ENCODE measurements at regions not wholly inside any gene's neighbourhood (a gene's known extent, or its start where the extent isn't known, plus 50 kb on each side); places are given as distances from the start of the nearest gene placed in this dataset.

DNA sequence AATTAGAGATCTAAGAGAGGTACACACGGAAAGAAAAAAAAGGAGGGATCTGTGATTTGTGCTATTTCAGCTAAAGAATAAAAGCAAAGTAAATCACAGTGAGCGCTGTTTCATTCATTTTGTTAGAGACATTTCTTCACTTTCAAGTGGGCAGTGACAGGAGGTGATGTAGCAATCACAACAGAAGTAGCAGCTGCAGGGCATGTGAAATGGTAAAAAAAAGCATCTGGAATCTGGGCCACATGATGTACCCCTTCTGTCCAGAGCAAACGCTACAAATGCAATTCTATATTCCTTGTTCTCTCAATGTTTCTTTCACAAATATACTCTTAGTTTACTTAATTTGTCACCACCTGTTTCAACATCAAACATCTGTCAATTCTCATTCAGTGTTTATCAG lies 786.5 kb downstream of the LRRIQ3 start:
- Mint-ChIP-seq H3K4me3 (no peak overlapping the region), H3K9me3 (peaks cover 2 to 12% (median 6%) of the 10 kb centered on the region in 7 donors), H3K4me1 (no peaks in the 10 kb centered on the region), H3K36me3 (no peaks in the 10 kb centered on the region), H3K27ac (no peak overlapping the region), H3K27me3 (ENCODE audit: low read depth in 3 of 3) (no peaks in the 10 kb centered on the region)
- DNase-seq: no peak
- Histone ChIP-seq H3K4me2 (replicated peaks; ENCODE audit: extremely low read depth, low read length, poor library complexity, severe bottlenecking) (no peak overlapping the region), H4K20me1 (ENCODE audit: insufficient read depth, low read length) (no peaks in the 10 kb centered on the region), H3K9me3 (replicated peaks in 1 of 2; ENCODE audit: control insufficient read depth in 1 of 2, insufficient read depth in 1 of 2, low read length in 2 of 2) (peaks cover 3 to 5% of the 10 kb centered on the region in 2 donors), H3K27ac (ENCODE audit: low read depth in 1 of 2, low read length in 2 of 2) (no peak overlapping the region), H3K4me3 (replicated peaks in 1 of 3; ENCODE audit: low read depth in 2 of 3, low read length in 3 of 3) (no peak overlapping the region), H3K4me1 (ENCODE audit: control insufficient read depth in 1 of 2, insufficient read depth in 2 of 2, low read length in 2 of 2) (no peaks in the 10 kb centered on the region), H3K36me3 (replicated peaks in 1 of 2; ENCODE audit: control insufficient read depth in 1 of 2, insufficient read depth in 2 of 2, low read length in 2 of 2) (no peaks in the 10 kb centered on the region), H3K9ac (ENCODE audit: insufficient read depth, low read length, poor library complexity, severe bottlenecking) (no peak overlapping the region), H3K79me2 (ENCODE audit: insufficient read depth, low read length) (no peaks in the 10 kb centered on the region), H2AFZ (ENCODE audit: insufficient read depth, low read depth, low read length, poor library complexity, severe bottlenecking) (no peak overlapping the region), H3K27me3 (ENCODE audit: control insufficient read depth in 2 of 2, insufficient read depth in 2 of 2, low read length in 2 of 2) (no peaks in the 10 kb centered on the region)
- WGBS (ENCODE audit: insufficient coverage): 75% methylated on average over 2 of the region's 3 CpGs
- TF ChIP-seq, protein P1, sequence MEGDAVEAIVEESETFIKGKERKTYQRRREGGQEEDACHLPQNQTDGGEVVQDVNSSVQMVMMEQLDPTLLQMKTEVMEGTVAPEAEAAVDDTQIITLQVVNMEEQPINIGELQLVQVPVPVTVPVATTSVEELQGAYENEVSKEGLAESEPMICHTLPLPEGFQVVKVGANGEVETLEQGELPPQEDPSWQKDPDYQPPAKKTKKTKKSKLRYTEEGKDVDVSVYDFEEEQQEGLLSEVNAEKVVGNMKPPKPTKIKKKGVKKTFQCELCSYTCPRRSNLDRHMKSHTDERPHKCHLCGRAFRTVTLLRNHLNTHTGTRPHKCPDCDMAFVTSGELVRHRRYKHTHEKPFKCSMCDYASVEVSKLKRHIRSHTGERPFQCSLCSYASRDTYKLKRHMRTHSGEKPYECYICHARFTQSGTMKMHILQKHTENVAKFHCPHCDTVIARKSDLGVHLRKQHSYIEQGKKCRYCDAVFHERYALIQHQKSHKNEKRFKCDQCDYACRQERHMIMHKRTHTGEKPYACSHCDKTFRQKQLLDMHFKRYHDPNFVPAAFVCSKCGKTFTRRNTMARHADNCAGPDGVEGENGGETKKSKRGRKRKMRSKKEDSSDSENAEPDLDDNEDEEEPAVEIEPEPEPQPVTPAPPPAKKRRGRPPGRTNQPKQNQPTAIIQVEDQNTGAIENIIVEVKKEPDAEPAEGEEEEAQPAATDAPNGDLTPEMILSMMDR (IDR thresholded peaks at IDR 0.05): no peak
- intact Hi-C loops (cut with micrococcal nuclease): no loop called here

- Mint-ChIP-seq H3K4me3 (no peak overlapping the region), H3K27me3 (ENCODE audit: low read depth in 3 of 3) (no peaks in the 10 kb centered on the region), H3K9me3 (peaks cover 2 to 12% (median 9%) of the 10 kb centered on the region in 7 donors), H3K36me3 (no peaks in the 10 kb centered on the region), H3K27ac (no peak overlapping the region), H3K4me1 (peaks cover 3% of the 10 kb centered on the region)
- Histone ChIP-seq H2AFZ (ENCODE audit: insufficient read depth, low read depth, low read length, poor library complexity, severe bottlenecking) (no peak overlapping the region), H3K4me2 (replicated peaks; ENCODE audit: extremely low read depth, low read length, poor library complexity, severe bottlenecking) (no peak overlapping the region), H3K27ac (ENCODE audit: low read depth in 1 of 2, low read length in 2 of 2) (no peak overlapping the region), H3K79me2 (ENCODE audit: insufficient read depth, low read length) (no peaks in the 10 kb centered on the region), H3K4me3 (replicated peaks in 1 of 3; ENCODE audit: low read depth in 2 of 3, low read length in 3 of 3) (no peak overlapping the region), H4K20me1 (ENCODE audit: insufficient read depth, low read length) (no peaks in the 10 kb centered on the region), H3K9me3 (replicated peaks in 1 of 2; ENCODE audit: control insufficient read depth in 1 of 2, insufficient read depth in 1 of 2, low read length in 2 of 2) (peaks cover 5 to 10% of the 10 kb centered on the region in 2 donors), H3K36me3 (replicated peaks in 1 of 2; ENCODE audit: control insufficient read depth in 1 of 2, insufficient read depth in 2 of 2, low read length in 2 of 2) (no peaks in the 10 kb centered on the region), H3K9ac (ENCODE audit: insufficient read depth, low read length, poor library complexity, severe bottlenecking) (no peak overlapping the region), H3K4me1 (ENCODE audit: control insufficient read depth in 1 of 2, insufficient read depth in 2 of 2, low read length in 2 of 2) (no peaks in the 10 kb centered on the region), H3K27me3 (ENCODE audit: control insufficient read depth in 2 of 2, insufficient read depth in 2 of 2, low read length in 2 of 2) (no peaks in the 10 kb centered on the region)
- TF ChIP-seq, protein P1 (IDR thresholded peaks at IDR 0.05): no peak
- intact Hi-C loops (cut with micrococcal nuclease): no loop called here
- no CpG with 5 or more reads among the region's 2 CpGs for WGBS (ENCODE audit: insufficient coverage)
- no peak for DNase-seq
These were observed 796.3 kb downstream of the LRRIQ3 start for GRCh38 chr1:73401666-73402065.
